GM19043 (cell line): ENCODE measurements at regions not wholly inside any gene's neighbourhood (a gene's known extent, or its start where the extent isn't known, plus 50 kb on each side); places are given as distances from the start of the nearest gene placed in this dataset.

ENCODE experiments used
- ATAC-seq: cut with Tn5 transposase; IDR thresholded peaks from one replicate; pipeline ENCODE4 v1.9.1; 2021; ENCODE audit warnings: low read depth; ENCODE audit not compliant: unreplicated experiment

GRCh38 chr14:99077076-99077843, 194.7 kb downstream of the BCL11B start:
- ATAC-seq = no peak

GRCh38 chr14:99077844-99078236, 194.2 kb downstream of the BCL11B start:
- ATAC-seq = no peak

- ATAC-seq = no peak
Measured at GRCh38 chr14:99078426-99078825, 193.6 kb downstream of the BCL11B start.

- ATAC-seq = no peak
Measured at GRCh38 chr14:99079061-99079727, 192.8 kb downstream of the BCL11B start.

GRCh38 chr14:99080306-99080705, 191.7 kb downstream of the BCL11B start:
- no peak for ATAC-seq

GRCh38 chr14:99081156-99081765, 190.7 kb downstream of the BCL11B start:
- ATAC-seq = no peak

GRCh38 chr14:99081880-99082279, 190.1 kb downstream of the BCL11B start:
- ATAC-seq = no peak

- ATAC-seq = no peak
Measured at GRCh38 chr14:99093532-99094517, 178.2 kb downstream of the BCL11B start.

- ATAC-seq = no peak
Measured at GRCh38 chr14:99094901-99095300, 177.1 kb downstream of the BCL11B start.

GRCh38 chr14:99095369-99095768, 176.6 kb downstream of the BCL11B start:
- no peak for ATAC-seq

- ATAC-seq = no peak
Measured at GRCh38 chr14:99098199-99098598, 173.8 kb downstream of the BCL11B start.

GRCh38 chr14:99099051-99099787, 172.8 kb downstream of the BCL11B start:
- no peak for ATAC-seq

GRCh38 chr14:99100497-99101270, 171.3 kb downstream of the BCL11B start:
- no peak for ATAC-seq

- no peak for ATAC-seq
Measured at GRCh38 chr14:99101855-99102461, 170.0 kb downstream of the BCL11B start.

- no peak for ATAC-seq
Measured at GRCh38 chr14:99116741-99117295, 155.2 kb downstream of the BCL11B start.

- no peak for ATAC-seq
Measured at GRCh38 chr14:99117671-99118045, 154.3 kb downstream of the BCL11B start.

- ATAC-seq = no peak
Measured at GRCh38 chr14:99118046-99118721, 153.8 kb downstream of the BCL11B start.

GRCh38 chr14:99118946-99119345, 153.1 kb downstream of the BCL11B start:
- no peak for ATAC-seq
